ENCODE measurements at regions not wholly inside any gene's neighbourhood (a gene's known extent, or its start where the extent isn't known, plus 50 kb on each side); places are given as distances from the start of the nearest gene placed in this dataset.

DNA sequence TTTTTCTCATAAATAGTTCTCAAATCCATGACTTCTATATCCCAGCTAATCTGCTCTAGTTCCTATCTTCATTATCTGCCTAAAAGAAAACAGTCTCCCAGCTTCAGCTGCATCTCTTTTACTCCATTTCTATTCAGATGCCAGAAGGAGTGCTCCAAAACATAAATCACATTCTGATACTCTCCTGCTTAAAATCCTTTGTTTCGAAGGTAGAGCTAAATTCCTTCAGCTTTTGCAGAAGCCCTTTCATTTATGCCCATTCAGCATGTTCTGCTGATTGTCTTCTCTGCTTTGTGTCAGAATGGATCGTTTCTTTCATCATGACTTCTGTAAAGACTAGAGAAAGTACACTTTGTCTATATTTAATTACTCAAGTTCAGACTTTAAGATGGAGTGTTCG lies 440.1 kb upstream of the SMIM31 start:
- no peak overlapping the region for H3K4me3 ChIP-seq (ENCODE audit: low read depth, low read length)
- no peak for TF ChIP-seq CTCF (IDR thresholded peaks at IDR 0.05; ENCODE audit: borderline replicate concordance, insufficient read depth, low read depth, low read length)

DNA sequence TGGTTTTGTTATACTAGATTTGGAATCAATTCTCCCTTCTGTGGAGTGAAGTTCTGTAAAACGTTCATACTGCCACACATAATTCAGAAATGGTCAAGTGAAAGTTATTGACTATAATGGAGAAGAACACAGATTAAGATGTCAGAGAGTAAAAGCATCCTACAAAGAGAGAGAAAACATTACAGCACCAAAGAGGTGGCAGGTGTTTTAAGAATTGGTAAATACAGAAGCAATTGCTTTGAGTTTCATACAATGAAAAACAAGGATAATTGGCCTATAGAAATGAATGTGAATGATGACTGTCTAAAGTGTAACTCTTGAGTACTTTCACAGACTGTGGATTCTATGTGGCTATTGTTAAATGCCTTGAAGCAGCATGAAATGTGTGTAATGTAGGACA lies 435.6 kb upstream of the SMIM31 start:
- TF ChIP-seq CTCF (IDR thresholded peaks at IDR 0.05; ENCODE audit: borderline replicate concordance, insufficient read depth, low read depth, low read length): no peak
- no peak overlapping the region for H3K4me3 ChIP-seq (ENCODE audit: low read depth, low read length)

GRCh38 chr4:164319688-164320087 lies 434.2 kb upstream of the SMIM31 start:
- TF ChIP-seq CTCF (IDR thresholded peaks at IDR 0.05; ENCODE audit: borderline replicate concordance, insufficient read depth, low read depth, low read length): no peak
- no peak overlapping the region for H3K4me3 ChIP-seq (ENCODE audit: low read depth, low read length)

DNA sequence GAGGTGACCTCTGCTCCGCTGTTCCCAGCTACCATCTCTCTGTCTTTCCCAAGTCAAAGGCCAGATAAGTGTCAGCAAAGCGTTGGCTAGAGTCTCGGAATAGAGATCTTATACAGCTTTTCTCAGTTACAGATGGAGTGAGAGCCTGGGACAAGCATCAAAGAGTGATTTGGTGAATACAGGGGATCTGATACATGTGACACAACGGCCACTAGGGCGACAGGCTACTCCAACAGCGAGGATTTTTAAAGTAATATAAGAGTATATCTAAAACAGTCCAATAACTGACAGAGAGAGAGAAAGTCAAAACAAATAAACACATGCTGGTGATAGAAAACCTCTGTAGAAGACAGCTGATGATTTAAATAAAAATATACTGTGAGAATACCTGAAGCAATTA lies 433.1 kb upstream of the SMIM31 start:
- H3K4me3 ChIP-seq (ENCODE audit: low read depth, low read length): no peak overlapping the region
- TF ChIP-seq CTCF (IDR thresholded peaks at IDR 0.05; ENCODE audit: borderline replicate concordance, insufficient read depth, low read depth, low read length): no peak

DNA sequence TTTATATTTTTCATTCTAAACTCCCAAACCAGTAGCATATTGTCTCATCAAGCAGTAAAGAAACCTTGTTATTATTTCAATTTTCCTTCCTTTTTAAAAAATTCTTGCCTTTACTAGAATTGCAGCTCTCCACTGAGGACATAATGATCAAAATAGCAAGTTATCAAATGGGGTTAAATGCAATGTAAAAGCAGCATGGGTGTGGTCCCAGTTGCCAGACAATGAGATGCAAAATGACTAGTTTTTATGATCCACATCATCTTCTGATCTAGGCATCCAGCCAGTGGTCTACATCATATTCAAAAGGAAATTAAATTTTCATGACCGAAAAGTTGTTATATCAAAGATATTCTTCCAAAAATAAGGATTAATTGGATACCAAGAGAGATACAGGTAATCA lies 427.9 kb upstream of the SMIM31 start:
- no peak for TF ChIP-seq CTCF (IDR thresholded peaks at IDR 0.05; ENCODE audit: borderline replicate concordance, insufficient read depth, low read depth, low read length)
- H3K4me3 ChIP-seq (ENCODE audit: low read depth, low read length): no peak overlapping the region

DNA sequence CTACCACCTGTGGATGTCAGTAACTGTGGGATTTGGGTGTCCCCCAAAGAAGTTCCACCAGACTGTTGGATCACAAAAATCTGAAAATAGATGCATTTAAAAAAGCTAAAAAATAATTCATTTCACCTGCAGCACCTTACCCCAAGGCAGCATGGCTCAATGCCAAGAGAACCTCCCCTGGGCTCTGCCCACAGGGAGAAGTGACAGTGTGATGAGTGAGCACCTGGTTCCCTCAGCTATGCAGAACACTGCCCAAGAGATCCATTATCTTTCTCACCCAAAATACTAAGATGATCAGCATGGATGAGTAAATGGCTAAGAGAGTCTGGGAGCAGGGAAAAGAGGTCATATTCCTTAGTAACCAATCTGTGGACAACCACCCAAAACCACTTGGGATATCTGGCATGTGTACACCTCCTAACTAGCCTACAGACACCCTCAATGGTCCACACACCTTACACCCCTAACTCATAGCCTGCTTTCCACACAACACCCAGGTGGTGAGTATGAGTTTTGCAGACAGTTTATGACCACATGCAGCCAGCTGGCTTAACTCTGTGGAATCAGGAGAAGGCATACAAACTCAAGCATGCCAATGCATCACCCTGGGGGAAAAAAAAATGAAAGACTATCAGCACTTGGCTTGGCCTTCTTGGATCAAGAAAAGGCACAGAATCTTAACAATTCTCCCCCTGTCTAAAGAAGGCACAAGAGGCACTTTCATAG lies 416.5 kb upstream of the SMIM31 start:
- H3K4me3 ChIP-seq (ENCODE audit: low read depth, low read length): no peak overlapping the region
- TF ChIP-seq CTCF (IDR thresholded peaks at IDR 0.05; ENCODE audit: borderline replicate concordance, insufficient read depth, low read depth, low read length): no peak

DNA sequence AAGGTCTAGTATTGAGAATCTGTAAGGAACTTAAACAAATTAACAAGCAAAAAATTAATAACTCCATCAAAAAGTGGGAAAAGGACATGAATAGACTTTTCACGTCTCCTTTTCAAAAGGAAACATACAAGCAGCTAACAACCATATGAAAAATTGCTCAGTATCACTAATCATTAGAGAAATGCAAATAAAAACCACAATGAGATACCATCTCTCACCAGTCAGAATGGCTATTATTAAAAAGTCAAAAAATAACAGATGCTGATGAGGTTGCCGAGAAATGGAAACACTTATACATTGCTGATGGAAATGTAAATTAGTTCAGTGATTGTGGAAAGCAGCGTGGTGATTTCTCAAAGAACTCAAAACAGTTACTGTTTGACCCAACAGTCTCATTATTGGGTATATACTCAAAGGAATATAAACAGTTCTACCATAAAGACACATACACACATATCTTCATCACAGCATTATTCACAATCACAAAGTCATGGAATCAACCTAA lies 410.4 kb upstream of the SMIM31 start:
- no peak overlapping the region for H3K4me3 ChIP-seq (ENCODE audit: low read depth, low read length)
- no peak for TF ChIP-seq CTCF (IDR thresholded peaks at IDR 0.05; ENCODE audit: borderline replicate concordance, insufficient read depth, low read depth, low read length)
